Mammary epithelial cell (primary cell): ENCODE measurements at regions not wholly inside any gene's neighbourhood (a gene's known extent, or its start where the extent isn't known, plus 50 kb on each side); places are given as distances from the start of the nearest gene placed in this dataset.

Experiments used
- CTCF ChIP-seq, 2 donors: IDR thresholded peaks in 1 of 2; conservative IDR thresholded peaks in 1 of 2; 2 replicates each; pipeline ENCODE4 v1.5.1; 2011 to 2012; ENCODE audit warnings: inconsistent platforms in 2 of 2, low read length in 2 of 2, mild to moderate bottlenecking in 2 of 2, control low read depth in 1 of 2, low read depth in 1 of 2; ENCODE audit not compliant: insufficient read depth in 1 of 2; ENCODE audit errors: extremely low read depth in 1 of 2
- EZH2 ChIP-seq: IDR thresholded peaks from 2 replicates; pipeline ENCODE4 v1.6.1; 2012; ENCODE audit warnings: low read length, inconsistent platforms, borderline replicate concordance

- TF ChIP-seq CTCF (conservative IDR thresholded peaks at IDR 0.05 in 1 of 2, IDR thresholded peaks at IDR 0.05 in 1 of 2; ENCODE audit: extremely low read depth in 1 of 2, insufficient read depth in 1 of 2, low read depth in 1 of 2, low read length in 2 of 2) (no peak), EZH2 (no peak)
These were observed 195.7 kb downstream of the SPATA18 start for GRCh38 chr4:52246827-52247226.
